H7 (cell line): ENCODE measurements at regions not wholly inside any gene's neighbourhood (a gene's known extent, or its start where the extent isn't known, plus 50 kb on each side); places are given as distances from the start of the nearest gene placed in this dataset.
A peak's percentile ranks its signal among the peaks of the same experiment; 100 is the strongest.
"Not testable (repeated sequence)": the region's sequence is repeated elsewhere in the genome, so short reads cannot be mapped to it uniquely, and the experiment has no call there.

Source experiments
- DNase-seq: peaks from one replicate; pipeline ENCODE4 v3.0.0; 2012
- H3K27me3 ChIP-seq: 2 replicates; pipeline ENCODE4 v1.6.0; 2011; ENCODE audit warnings: mild to moderate bottlenecking, low read length; ENCODE audit not compliant: control insufficient read depth, insufficient read depth
- H3K36me3 ChIP-seq: replicated peaks from 2 replicates; pipeline ENCODE4 v1.5.1; 2011; ENCODE audit warnings: low read length; ENCODE audit not compliant: control insufficient read depth, insufficient read depth
- H3K4me3 ChIP-seq: 2 replicates; pipeline ENCODE4 v1.5.1; 2011; ENCODE audit warnings: low read depth, mild to moderate bottlenecking, control low read depth, low read length, moderate library complexity; ENCODE audit not compliant: insufficient read depth

DNA sequence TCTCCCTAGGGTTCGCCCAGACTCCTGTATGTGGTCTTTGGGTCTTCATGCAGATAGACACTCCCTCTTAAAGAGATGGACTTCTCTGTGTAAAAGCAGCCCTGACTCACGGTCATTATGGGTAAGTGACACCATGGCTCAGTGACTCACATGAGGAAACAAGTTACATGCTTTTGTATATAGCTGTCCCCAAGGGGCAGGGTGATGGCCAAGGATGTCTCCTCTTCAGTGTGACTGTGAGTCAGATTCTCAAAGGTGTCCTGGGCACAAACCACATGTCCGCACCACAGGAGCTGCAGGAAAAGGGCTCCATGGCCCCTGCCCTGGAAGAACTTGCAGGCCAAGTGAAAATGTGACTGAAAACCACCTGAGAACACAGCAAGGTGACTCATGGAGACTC is 380.4 kb downstream of the NPHP4 start:
- H3K36me3 ChIP-seq = no peaks in the 10 kb centered on the region
- no peak overlapping the region for H3K4me3 ChIP-seq
- DNase-seq = no peak
- no peaks in the 10 kb centered on the region; the same call in 1 of the 2 replicates for H3K27me3 ChIP-seq

DNA sequence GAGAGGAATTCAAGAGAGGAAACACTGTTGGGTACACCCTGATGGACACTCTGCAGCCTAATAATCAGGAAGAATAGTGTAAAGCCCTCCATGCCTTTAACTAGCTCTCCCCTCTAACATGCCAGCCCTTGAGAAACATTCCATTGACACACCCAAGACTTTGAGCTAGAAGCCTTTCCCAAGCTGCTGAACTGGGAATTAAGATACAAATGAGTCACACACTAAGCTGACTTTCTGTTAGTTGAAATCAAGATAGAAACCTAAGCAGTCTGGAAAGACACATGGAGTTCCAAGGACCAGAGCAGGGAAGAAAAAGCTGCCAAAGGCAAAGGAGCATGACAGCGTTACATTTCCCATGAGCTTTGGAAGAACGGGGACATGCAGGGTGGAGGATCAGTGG is 380.8 kb downstream of the NPHP4 start:
- no peak overlapping the region for H3K4me3 ChIP-seq
- no peaks in the 10 kb centered on the region for H3K36me3 ChIP-seq
- DNase-seq = no peak
- H3K27me3 ChIP-seq = no peaks in the 10 kb centered on the region; the same call in 1 of the 2 replicates

DNA sequence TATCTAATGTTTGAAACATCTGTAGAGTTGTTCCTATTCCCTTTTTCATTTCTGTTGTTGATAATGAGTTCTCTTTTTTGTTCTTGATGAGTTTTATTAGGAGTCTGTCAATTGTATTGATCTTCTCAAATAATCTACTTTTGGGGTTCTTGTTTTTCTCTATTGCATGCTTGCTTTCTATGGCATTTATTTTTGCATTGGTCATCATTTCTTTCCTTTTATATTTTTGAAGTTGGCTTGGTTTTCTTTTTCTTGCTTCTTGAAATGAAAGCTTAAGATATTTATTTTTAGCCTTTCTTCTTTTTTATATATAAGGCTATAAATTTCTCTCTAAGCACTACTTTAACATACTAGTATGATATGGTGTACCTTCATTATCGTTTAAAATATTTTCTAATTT is 381.8 kb downstream of the NPHP4 start:
- H3K36me3 ChIP-seq = no peaks in the 10 kb centered on the region
- H3K4me3 ChIP-seq = no peak overlapping the region
- no peak for DNase-seq
- no peaks in the 10 kb centered on the region; the same call in 1 of the 2 replicates for H3K27me3 ChIP-seq

DNA sequence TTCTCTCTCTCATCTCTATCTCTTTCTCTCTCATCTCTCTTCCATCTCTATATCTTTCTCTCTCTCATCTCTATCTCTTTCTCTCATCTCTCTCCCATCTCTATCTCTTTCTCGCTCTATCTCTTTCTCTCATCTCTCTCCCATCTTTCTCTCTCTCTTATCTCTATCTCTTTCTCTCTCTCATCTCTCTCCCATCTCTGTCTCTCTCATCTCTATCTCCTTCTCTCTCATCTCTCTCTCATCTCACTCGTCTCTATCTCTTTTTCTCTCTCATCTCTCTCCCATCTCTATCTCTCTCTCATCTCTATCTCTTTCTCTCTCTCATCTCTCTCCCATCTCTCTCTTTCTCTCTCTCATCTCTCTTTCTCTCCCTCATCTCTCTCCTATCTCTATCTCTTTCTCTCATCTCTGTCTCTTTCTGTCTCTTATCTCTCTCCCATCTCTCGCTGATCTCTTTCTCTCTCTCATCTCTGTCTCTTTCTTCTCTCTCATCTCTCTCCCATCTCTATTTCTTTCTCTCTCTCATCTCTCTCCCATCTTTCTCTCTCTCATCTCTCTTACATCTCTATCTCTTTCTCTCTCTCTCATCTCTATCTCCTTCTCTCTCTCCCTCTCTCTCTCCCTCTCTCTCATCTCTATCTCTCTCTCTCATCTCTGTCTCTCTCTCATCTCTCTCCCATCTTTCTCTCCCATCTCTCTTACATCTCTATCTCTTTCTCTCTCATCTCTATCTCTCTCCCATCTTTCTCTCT is 388.7 kb downstream of the NPHP4 start:
- Histone ChIP-seq H3K36me3 (no peaks in the 10 kb centered on the region), H3K27me3 (no peaks in the 10 kb centered on the region), H3K4me3 (no peak overlapping the region)
- DNase-seq = no peak

DNA sequence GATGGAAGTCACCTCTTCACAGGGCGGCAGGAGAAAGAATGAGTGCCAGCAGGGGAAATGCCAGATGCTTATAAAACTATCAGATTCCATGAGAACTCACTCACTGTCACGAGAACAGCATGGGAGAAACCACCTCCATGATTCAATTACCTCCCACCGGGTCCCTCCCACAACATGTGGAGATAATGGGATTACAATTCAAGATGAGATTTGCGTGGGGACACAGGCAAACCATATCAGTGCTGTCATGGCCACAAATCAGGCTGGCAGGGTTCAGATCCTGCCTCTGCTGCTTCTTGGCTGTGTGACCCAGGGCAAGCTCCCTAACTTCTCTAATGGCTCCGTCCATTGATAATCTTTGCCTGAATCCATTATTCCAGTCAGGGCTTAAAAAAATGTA is 389.5 kb downstream of the NPHP4 start:
- H3K27me3 ChIP-seq, DNase-seq, H3K36me3 ChIP-seq, H3K4me3 ChIP-seq: not testable (repeated sequence)

DNA sequence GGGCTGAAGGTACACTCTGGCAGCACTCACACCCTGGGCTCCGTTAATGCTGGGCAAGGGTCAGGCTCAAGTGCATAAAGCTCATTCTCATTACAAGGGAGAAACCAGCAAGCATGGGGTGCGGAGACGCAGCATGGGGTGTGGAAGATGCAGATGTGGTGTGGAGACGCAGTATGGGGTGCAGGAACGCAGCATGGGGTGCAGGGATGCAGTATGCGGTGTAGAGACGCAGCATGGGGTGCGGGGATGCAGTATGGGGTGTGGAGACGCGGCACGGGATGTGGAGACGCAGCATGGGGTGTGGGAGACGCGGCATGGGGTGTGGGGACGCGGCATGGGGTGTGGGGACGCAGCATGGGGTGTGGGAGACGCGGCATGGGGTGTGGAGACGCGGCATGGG is 390.7 kb downstream of the NPHP4 start:
- DNase-seq = no peak
- H3K27me3 ChIP-seq = no peaks in the 10 kb centered on the region
- no peak overlapping the region for H3K4me3 ChIP-seq
- no peaks in the 10 kb centered on the region for H3K36me3 ChIP-seq

DNA sequence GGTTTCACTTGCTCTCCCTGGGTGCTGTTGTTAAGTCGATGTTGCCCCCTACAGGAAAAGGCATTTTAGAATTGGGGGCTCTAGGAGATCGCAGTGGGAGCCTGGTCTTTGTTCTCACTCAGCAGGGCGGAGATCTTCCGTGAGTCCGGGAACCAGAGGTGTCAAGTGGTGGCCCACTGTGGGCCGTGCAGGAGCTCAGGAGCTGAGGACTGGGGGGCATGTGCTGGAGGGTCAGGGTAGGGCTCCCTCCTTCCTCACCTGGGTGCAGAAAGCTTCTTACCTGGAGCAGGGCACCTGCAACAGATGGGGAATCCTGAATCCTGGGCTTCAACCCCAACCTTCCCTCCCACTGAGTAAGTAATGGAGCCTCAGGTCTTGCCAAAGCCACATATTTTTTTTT is 392.7 kb downstream of the NPHP4 start:
- no peaks in the 10 kb centered on the region for H3K27me3 ChIP-seq
- no peak for DNase-seq

DNA sequence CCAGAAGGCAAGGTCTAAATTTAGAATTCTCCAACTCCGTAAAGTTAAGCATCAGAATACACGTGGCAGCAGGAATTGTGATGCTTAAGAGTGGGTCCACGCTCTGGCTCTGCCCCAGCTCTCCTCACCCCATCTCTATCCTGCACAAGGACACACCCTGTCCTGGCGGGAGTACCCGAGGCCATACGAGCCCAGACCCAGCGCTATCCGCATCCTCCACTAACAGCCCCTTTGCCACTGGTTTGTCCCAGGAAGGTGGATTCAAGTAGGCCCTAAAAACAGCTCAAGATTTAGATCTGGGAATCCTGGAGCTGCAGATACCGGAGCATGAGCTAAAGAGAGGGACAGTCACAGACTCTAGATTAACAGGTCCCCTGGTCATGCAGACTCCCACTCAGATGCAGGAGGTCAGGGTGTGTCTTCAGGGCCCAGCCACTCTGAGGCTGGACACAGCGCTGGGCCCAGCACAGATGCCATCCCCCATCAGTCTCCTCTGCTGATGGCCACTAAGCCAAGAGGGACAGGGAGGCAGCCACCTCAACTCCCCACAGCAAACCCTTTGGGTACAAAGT is 393.3 kb downstream of the NPHP4 start:
- Histone ChIP-seq H3K36me3 (no peaks in the 10 kb centered on the region), H3K4me3 (no peak overlapping the region), H3K27me3 (no peaks in the 10 kb centered on the region)
- DNase-seq = no peak

More for the DNA sequence above, 392.7 kb downstream of the NPHP4 start:
- H3K36me3 ChIP-seq = no peaks in the 10 kb centered on the region
- no peak overlapping the region for H3K4me3 ChIP-seq

DNA sequence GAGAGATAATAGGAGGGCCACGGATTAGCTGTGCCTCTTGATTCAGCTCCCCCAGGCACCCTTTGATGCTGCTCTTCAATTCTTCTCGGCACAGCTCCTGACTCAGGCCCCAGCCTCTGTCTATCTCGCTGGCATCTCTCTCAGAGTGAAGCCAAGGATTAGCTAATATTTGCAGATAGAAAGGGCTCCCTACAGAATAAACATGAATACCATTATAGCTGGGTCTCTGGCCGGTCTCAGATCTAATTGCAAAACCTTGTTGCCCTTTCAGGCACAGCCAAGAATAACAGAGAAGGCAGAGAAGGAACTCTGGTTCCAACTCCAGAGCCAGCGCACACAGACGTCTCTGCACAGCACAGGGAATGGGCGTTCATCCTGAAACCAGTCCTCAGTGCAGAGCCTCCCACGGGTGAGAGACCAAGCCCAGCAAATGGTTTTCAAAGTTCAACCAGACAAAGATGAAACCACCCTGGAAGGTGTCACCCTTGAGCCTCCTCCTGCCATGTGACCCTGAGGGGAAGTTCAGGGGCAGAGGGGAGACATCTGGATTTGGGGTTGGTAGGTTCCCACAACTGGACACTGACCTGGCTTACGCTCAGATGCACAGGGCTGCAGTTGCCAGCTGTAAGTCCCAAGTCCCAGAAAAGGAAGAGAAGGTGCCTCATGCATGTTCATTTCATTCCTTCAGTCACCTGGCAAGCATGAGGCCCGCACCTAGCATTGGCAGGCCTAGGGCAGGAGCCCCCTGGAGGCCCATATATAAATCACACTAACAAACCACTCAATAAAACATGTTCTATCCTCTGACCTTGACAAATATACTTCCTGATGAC is 394.0 kb downstream of the NPHP4 start:
- DNase-seq = peak; percentile 65
- no peak overlapping the region for H3K4me3 ChIP-seq
- H3K36me3 ChIP-seq = no peaks in the 10 kb centered on the region
- no peaks in the 10 kb centered on the region; the same call in 1 of the 2 replicates for H3K27me3 ChIP-seq

DNA sequence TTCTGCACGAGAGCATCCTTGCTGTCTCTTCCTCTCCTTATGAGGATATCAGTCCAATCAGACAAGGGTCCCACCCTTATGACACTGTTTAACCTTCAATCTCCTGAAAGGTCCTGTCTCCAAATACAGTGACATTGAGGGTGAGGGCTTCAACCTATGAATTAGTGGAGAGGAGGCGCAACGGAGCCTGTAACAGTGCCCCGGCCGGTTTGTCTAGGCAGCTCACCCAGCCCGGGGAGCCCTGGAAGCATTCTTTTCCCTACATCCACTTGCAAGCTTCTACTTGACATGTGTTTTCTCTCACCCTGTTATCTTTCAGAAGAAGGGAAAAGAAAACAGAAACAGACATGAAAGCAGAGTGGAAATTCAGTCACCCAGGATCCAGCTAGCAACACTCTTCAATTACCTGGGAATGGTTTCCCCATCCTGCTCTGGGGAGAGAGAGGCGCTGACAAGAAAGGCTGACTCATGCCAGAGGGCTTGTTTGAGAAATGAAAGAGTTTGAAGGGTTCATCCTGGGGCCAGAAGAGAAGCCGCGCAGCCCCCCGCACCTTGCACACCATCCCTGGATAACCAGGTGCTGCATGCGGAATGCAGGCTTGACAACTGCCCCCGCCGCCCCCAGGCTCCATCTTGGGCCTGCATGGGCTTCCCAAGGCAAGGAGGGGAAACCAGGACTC is 394.9 kb downstream of the NPHP4 start:
- no peak overlapping the region for H3K4me3 ChIP-seq
- H3K36me3 ChIP-seq = no peaks in the 10 kb centered on the region
- H3K27me3 ChIP-seq = no peaks in the 10 kb centered on the region; the same call in 1 of the 2 replicates
- DNase-seq = no peak

DNA sequence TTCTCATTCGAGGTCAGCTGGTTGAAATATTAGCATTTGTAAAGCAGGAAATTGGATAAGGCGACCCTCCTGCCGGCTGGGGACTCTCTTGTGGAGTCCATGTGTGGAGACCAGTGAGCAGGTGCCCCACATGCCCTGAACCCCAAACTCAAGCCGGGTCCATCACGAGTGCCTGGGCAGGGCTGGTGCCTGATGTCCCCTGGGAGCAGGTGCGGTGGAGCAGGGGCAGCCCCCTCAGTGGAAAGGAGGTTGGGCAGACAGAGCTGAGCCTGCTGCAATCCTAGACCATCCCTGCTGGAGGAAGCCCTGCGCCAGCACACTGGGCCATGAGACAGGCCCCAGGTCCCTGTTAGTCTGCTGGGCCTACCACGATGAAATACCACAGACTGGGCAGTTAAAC is 395.6 kb downstream of the NPHP4 start:
- no peaks in the 10 kb centered on the region; the same call in 1 of the 2 replicates for H3K27me3 ChIP-seq
- no peaks in the 10 kb centered on the region for H3K36me3 ChIP-seq
- no peak for DNase-seq
- H3K4me3 ChIP-seq = no peak overlapping the region

DNA sequence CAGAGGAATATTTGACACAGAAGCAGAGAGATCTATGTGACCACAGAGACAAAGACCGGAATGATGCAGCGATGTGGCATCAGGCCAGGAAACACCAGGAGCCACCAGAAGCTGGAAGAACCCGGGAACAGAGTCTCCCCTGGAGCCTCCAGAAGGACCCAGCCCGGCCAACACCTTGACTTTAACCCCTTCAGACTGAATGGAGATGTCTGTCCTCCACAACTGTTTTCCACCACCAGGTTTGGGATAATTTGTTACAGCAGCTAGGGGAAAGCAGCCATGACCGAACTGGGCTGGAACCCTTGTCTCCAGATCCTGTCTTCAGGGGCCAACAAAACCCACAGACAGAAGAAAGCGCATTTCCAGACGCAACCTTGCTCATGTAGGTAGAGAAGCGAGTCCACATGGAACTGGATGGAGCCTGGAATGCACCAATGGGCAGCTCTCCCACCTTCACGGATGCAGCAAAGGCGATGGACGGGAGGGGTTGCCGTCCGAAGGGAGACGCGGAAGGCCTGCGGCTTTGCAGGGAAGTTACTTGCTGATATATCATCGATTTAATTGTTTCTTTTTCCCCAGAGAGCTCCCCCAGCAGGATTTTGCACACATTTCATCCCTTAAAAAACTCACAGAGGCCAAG is 396.6 kb downstream of the NPHP4 start:
- H3K27me3 ChIP-seq = no peaks in the 10 kb centered on the region; the same call in 1 of the 2 replicates
- no peak for DNase-seq

DNA sequence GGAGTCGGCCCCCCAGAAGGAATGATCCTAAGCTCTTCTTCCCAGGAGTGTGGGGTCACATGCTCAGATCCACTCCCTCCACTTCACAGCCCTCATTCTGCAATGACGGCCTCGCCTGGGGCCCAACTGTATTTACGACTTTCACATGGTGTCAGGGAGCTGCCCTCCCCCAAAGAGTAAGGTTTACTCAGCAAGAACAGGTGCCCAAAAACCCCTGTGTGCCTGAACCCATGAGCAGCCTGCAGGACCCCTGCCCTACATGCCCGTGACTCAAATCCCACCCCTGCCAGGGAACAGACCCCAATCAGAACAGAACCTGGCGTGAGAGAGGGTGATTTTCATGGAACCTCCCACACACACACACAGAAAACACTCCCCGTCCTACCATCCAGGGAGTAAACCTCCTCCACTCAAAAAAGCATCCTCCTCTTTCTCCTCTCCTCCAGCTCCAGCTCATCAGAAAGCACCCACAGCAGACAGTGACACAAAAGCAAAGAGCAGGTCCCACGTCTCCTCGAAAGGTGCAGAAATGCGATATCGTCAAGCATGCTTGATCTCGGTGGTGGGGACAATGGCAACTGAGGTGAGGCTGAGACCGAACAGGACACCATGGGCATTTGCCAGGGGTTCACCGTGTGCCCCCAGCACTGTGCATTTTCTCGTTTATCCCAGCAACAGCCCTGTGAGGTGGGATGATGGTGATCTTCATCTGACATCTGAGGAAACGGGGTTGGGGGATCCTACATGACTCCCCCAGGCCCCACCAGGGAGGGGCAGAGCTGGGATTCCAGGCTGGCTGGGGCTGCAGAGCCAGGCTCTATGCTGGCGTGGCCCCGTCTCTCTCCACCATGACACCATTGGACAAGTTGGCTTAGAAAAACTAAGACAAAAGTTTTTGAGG is 397.9 kb downstream of the NPHP4 start:
- H3K27me3 ChIP-seq = no peaks in the 10 kb centered on the region; the same call in 1 of the 2 replicates
- no peaks in the 10 kb centered on the region for H3K36me3 ChIP-seq
- H3K4me3 ChIP-seq = no peak overlapping the region
- DNase-seq = no peak

More for the DNA sequence above, 396.6 kb downstream of the NPHP4 start:
- no peak overlapping the region for H3K4me3 ChIP-seq
- no peaks in the 10 kb centered on the region for H3K36me3 ChIP-seq
